Activated naive CD4-positive, alpha-beta T cell treated with anti-CD3 and anti-CD28 coated beads, Interleukin-2, amount 50 U/mL, for 72 hours (primary cell): ENCODE measurements at regions not wholly inside any gene's neighbourhood (a gene's known extent, or its start where the extent isn't known, plus 50 kb on each side); places are given as distances from the start of the nearest gene placed in this dataset.

Experiments used
- ATAC-seq, 2 donors: fragments of 150-1000 bp; cut with Tn5 transposase; 2 replicates each; pipeline ENCODE4 v1.10.0; 2021; ENCODE audit warnings: mild to moderate bottlenecking in 2 of 2, moderate library complexity in 2 of 2
- DNase-seq, 2 donors: peaks; one replicate each; pipeline ENCODE4 v3.0.0; 2021 to 2022; ENCODE audit warnings: low spot score in 2 of 2
- H3K27ac Mint-ChIP-seq, 2 donors: one replicate each; pipeline ENCODE4 v1.8.0; 2022; ENCODE audit warnings: mild to moderate bottlenecking in 2 of 2, mixed read lengths in 2 of 2
- H3K36me3 Mint-ChIP-seq, 2 donors: one replicate each; pipeline ENCODE4 v1.8.0; 2022; ENCODE audit warnings: mixed read lengths in 2 of 2
- H3K9me3 Mint-ChIP-seq, 2 donors: one replicate each; pipeline ENCODE4 v1.8.0; 2022; ENCODE audit warnings: mixed read lengths in 2 of 2

DNA sequence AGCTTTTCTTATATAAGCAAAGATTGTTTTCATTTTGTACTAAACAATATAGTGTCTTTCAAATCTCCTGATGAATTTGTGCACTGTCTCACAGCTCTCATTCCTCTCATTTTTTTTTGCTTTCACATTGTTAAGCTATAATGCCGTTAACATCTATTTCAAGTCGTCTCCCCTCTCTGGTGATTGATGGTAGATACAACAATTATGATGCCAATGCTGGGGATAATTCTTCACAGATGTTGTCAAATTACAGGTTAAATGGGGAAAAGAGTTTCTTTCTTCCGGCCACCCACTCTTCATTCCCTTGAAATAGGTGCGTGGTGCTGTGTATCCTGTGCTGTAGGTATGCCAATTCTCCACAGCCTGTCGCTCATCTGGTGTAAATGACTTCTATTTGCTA lies 1053.7 kb upstream of the ZEB2 start:
- ATAC-seq (no peak), DNase-seq (no peak)
- H3K9me3 Mint-ChIP-seq, result peaks cover 11 to 14% of the 10 kb centered on the region in 2 donors
- no peak overlapping the region for H3K27ac Mint-ChIP-seq
- no peaks in the 10 kb centered on the region for H3K36me3 Mint-ChIP-seq

DNA sequence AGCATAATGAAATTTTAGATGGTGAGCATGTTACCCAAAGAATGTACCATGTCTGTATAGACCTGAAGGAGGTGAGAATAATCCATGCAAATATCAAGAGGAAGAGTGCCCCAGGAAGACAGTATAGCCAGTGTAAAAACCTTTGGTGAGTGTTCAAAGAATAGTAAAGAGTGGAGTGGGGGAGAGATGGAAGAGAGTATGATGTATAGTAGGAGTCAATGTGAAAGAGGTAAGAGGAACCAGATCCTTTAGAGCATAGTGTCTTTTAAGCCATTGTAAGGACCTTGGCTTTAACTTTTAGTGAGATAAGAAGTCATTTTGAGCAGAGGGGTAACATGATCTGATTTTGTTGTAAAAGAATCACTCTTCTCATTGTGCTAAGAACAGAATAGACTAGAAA lies 1052.3 kb upstream of the ZEB2 start:
- Mint-ChIP-seq H3K36me3 (no peaks in the 10 kb centered on the region), H3K9me3 (peaks cover 7 to 14% of the 10 kb centered on the region in 2 donors), H3K27ac (no peak overlapping the region)
- ATAC-seq (no peak), DNase-seq (no peak)

DNA sequence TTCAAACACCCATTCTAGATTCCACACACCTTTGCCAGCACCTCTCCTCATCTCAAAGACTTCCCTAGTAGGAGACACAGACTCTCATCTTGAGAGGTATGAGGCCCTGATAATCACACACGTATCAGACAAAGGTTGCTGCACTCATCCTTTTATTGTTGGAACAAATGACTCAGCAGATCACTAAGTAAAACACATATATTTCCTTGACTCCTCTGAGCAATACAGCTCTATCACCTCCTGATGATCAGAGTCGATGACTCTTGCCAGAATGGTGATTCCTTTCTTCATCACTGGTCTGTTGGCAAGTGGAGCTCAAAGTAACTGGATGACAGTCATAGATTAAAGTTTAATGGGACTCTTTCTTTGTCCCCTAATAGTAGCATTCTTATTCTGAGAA lies 1049.2 kb upstream of the ZEB2 start:
- ATAC-seq (no peak), DNase-seq (no peak)
- Mint-ChIP-seq H3K36me3 (no peaks in the 10 kb centered on the region), H3K27ac (no peak overlapping the region), H3K9me3 (peaks cover 7 to 14% of the 10 kb centered on the region in 2 donors)

DNA sequence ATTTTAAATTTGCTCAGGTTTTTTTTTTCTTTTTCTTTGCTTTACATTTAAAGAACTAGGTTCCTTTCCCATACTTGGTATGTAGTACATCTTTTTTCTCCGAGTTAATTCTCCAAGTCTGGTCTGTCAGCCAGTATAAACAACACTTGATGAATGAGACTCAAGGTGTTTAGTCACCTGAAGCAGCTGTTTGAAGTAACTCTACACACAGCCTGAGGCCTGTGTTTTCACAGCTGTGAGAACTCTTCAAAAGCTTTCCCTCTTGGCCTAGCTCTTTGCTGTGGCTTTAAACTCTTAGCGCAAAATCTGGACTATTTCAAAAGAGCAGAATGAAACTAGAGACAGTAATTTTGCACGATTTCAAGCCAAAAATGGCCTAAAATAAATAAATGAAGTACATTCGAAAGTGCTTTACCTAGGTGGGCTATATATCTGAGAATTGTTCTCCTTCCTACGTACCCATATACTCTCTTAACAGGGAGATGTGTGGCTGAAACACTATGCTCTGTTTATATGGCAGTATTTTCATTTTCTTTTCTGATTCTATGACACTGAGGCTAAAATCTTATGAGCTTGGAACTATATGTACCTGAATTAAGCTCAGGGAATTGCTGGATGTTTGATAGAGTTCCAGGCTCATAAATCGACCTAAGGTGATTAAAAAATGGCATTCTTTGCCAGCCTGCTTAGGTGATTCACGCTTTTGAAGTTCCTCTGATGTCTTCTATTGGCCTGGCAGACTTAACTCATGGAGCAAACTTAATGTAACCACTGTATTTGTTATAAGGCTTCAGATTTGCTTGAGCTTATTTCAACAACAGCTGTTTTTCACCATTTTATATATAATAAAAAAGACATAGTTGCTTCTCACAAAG lies 1044.1 kb upstream of the ZEB2 start:
- H3K9me3 Mint-ChIP-seq, result peaks cover 0 to 1% of the 10 kb centered on the region in 2 donors
- H3K36me3 Mint-ChIP-seq, result no peaks in the 10 kb centered on the region
- DNase-seq (no peak), ATAC-seq (no peak)
- H3K27ac Mint-ChIP-seq, result no peak overlapping the region

DNA sequence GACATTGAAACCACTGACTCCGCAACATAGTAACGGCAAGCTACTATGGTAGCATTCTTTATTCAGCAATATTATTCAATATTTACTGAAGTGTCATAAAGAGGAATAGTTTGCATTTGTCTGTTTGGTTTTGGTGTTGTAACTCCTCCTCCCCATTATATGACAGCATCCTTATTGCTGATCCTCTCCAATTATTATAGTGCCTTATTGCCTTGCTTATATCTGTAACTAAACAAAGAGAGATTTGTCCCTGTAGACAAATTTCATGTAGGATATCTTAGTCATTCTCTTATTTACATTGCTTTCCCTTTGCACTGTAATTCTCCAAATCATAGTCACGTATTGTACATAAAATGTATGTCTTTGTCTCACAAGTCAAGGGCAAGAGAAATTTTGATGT lies 1041.2 kb upstream of the ZEB2 start:
- ATAC-seq, result no peak
- H3K36me3 Mint-ChIP-seq, result no peaks in the 10 kb centered on the region

DNA sequence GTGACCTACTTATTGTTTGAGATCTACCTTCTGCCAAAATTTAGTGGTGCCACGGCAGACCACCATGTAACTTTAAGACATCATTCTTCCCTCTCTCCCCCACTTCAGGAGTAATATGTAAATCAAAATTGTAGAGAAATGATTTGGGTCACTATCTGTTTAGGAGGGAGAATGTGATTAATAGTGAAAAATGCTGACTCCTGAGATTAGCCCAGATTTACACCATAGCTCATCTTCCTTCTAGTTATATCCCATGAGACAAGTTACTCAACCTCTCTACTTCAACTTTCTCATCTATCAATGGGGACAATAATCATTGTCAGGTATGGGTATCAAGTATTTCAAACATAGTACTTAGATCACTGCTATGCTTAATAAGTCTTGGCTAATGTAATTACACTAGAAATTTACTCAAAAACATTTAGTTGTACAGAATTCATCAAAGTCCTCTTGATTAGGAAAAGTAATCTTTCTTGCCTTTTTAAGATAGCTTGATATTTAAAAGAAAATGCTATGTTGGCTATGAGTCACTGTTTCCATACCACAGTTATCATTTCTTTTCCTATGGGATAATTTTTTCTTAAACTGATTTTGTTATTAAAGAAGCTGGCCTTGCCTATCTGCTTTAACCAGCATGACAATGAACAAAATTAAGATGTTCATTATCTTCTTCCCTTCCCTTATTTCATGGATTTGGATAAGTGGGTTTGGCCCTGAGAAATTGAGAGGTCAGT lies 1038.9 kb upstream of the ZEB2 start:
- ATAC-seq (no peak), DNase-seq (no peak)
- Mint-ChIP-seq H3K27ac (no peak overlapping the region), H3K36me3 (no peaks in the 10 kb centered on the region), H3K9me3 (no peaks in the 10 kb centered on the region)

More for the DNA sequence above, 1041.2 kb upstream of the ZEB2 start:
- no peak overlapping the region for H3K27ac Mint-ChIP-seq
- no peaks in the 10 kb centered on the region for H3K9me3 Mint-ChIP-seq
- DNase-seq, result no peak

DNA sequence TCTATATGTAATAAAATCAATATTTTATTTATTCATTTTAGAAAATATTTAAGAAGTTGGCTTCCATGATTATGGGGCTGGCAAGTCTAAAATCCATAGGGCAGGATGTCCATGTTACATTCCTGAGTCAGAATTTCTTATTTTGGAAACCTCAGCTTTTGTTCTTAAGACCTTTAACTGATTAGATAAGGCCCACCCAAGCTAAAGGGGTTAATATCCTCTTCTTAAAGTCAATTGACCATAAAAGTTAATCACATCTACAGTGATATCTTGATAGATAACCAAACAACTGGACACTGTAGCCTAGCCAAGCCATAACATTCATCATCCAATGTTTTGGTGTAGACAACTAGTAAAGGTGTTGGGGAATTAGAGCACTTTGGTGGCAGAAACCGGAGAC lies 1035.4 kb upstream of the ZEB2 start:
- DNase-seq, result no peak
- H3K36me3 Mint-ChIP-seq, result no peaks in the 10 kb centered on the region
- ATAC-seq, result no peak
- H3K9me3 Mint-ChIP-seq, result no peaks in the 10 kb centered on the region
- H3K27ac Mint-ChIP-seq, result no peak overlapping the region

DNA sequence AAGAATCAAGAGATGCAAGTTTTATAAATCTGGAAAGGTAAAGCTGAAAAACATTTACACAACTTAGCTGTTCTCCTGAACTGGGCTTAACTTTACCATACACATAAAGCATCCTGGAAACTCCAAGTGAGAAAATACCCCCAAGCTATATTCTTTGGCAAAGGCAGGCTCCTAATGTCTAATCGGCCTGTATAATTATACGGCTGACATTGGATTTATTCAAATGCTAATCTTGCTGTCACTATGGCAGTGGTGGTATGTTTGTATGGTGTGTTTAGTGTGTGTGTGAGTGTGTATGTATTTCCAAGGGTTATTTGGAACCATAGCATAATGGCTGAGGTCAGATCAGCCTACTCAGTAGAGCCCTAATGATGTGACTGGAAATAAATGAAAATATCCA lies 1031.8 kb upstream of the ZEB2 start:
- Mint-ChIP-seq H3K27ac (no peak overlapping the region), H3K9me3 (no peaks in the 10 kb centered on the region), H3K36me3 (no peaks in the 10 kb centered on the region)
- ATAC-seq (no peak), DNase-seq (no peak)

DNA sequence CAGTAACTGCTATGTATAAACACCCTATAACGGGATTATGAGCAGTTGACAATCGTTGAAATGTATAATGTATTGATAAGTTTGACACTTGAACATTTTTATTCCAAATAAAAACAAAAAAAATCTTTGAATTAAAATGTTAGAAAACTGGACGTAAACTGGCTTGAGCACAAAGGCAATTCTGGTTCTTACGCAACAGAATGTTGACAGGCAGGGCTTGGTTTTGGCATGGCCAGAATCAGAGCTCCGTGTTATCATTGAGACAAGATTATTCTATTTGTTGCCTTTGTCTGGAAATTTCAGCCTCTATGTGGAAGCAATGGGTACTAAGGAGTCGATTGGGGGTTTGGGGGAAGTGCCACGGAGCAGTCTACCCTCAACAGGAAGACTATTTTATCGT lies 1028.6 kb upstream of the ZEB2 start:
- ATAC-seq (no peak), DNase-seq (no peak)
- H3K36me3 Mint-ChIP-seq, result no peaks in the 10 kb centered on the region
- H3K27ac Mint-ChIP-seq, result no peak overlapping the region
- no peaks in the 10 kb centered on the region for H3K9me3 Mint-ChIP-seq

DNA sequence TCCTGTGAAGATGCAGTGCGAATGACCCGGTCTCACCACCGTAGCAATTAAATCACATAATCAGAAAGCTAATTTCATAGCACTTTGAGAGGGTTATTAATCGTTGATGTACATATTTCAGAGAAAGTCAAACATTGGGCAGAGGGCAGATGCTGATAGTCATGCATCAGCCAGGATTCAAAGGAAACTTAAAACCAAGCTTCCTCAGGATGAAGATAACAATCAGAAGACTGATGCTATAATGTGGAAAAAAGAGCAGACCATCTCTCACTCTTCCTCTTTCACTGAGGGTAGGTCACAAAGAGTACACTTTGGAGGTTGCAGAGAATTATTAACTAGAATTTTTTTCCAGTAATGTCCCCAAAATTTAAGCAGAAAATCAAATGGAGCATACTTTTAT lies 1027.7 kb upstream of the ZEB2 start:
- no peak for DNase-seq
- Mint-ChIP-seq H3K27ac (no peak overlapping the region), H3K36me3 (no peaks in the 10 kb centered on the region), H3K9me3 (no peaks in the 10 kb centered on the region)
- ATAC-seq, result no peak

DNA sequence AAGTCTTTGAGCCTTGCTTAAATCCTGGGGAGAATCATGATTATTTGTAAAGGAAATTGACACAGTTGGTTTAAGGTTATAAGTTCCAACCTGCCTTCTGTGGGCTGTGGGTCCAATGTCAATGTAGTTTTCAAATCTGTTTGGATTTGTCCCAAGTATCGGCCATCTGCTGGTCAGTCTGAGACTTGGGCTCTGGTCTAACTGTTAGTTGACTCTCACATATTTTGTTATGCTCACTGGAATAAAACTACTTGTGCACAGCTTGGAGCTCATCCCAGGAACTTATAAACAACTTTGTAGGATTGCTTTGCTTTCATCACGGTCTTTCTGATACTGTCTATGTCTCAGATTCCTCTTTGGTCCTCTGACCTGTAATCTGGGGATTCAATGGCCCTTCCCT lies 1026.2 kb upstream of the ZEB2 start:
- no peaks in the 10 kb centered on the region for H3K9me3 Mint-ChIP-seq
- H3K27ac Mint-ChIP-seq, result no peak overlapping the region
- ATAC-seq (no peak), DNase-seq (no peak)
- no peaks in the 10 kb centered on the region for H3K36me3 Mint-ChIP-seq

DNA sequence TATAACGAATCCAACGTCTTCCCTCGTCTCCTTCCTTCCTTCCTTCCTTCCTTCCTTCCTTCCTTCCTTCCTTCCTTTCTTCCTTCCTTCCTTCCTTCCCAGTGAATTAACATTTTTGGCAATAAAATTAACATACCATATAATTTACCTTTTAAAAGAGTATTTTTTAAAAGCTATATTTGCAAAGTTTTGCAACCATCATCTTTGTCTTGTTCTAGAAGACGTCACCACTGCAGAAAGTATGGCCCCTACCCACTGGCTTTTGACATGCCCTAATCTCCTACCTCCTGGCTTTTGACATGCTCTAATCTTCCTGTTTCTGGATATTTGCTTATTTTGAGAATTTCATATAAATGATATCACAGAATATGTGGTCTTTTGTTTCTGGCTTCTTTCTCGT lies 1023.9 kb upstream of the ZEB2 start:
- ATAC-seq (no peak), DNase-seq (no peak)
- Mint-ChIP-seq H3K36me3 (no peaks in the 10 kb centered on the region), H3K27ac (no peak overlapping the region), H3K9me3 (no peaks in the 10 kb centered on the region)

DNA sequence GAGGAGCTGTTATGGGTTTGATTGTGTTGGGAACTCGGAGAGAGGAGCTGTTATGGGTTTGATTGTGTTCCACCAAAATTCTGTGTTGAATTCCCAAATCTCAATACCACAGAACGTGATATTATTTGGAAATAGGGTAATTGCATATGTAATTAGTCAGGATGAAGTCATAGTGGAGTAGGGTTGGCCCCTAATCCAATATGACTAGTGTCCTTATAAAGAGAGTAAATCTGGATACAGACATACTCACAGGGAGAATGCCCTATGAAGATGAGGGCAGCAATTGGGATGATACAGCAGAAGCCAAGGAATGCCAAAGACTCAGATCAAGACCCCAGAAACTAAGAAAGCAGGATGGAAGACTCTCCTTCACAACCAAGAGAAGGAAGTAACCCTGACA lies 1023.2 kb upstream of the ZEB2 start:
- DNase-seq (no peak), ATAC-seq (no peak)
- no peak overlapping the region for H3K27ac Mint-ChIP-seq
- no peaks in the 10 kb centered on the region for H3K36me3 Mint-ChIP-seq
- H3K9me3 Mint-ChIP-seq, result no peaks in the 10 kb centered on the region

DNA sequence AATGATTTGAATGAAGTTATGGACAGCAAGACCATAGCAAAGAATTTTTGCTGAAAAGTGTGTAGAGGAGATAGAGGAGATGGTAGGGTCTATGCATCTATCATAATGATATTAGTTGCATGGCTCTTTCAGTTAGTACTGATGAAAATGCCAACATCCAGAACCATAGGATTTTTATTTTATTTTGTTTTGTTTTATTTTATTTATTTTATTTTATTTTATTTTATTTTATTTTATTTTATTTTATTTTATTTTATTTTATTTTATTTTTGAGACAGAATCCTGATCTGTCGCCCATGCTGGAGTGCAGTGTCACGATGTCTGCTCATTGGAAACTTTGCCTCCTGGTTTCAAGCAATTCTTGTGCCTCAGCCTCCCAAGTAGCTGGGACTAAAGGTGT lies 1021.1 kb upstream of the ZEB2 start:
- H3K36me3 Mint-ChIP-seq, result no peaks in the 10 kb centered on the region
- ATAC-seq, result no peak

DNA sequence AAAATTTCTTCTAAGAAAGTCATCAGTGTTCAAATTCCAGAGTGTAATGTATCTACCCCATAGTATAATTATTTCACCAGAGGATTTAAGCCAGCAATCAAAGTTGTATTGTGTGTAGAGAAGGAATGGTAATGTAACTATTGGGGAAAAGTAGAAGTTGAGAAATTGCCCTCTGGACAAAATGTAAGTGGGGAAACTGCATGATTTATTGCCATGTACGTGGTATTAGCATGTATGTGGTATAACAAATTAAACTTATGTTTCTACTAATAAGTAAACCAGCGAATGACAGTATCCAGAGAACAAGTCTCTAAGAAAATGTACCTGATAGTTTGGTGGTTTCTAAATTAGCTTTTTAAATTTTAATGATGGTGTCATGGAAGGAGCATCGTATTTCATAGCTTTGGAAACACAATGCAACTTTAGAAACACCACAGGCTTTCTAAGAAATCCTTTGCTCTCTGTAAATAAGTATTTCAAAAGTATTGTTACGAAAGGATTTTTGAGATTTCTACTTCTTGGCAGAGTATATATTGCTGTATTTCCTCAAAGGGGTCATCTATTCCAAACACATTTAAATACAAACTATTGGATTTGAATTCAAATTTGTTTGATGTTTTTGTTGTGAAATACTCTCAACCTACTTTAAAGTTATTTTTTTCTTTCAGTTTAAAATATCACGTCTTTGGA lies 1018.9 kb upstream of the ZEB2 start:
- no peak overlapping the region for H3K27ac Mint-ChIP-seq
- H3K36me3 Mint-ChIP-seq, result no peaks in the 10 kb centered on the region
- DNase-seq (no peak), ATAC-seq (no peak)
- H3K9me3 Mint-ChIP-seq, result no peaks in the 10 kb centered on the region

More for the DNA sequence above, 1021.1 kb upstream of the ZEB2 start:
- DNase-seq, result no peak
- no peaks in the 10 kb centered on the region for H3K9me3 Mint-ChIP-seq
- no peak overlapping the region for H3K27ac Mint-ChIP-seq

DNA sequence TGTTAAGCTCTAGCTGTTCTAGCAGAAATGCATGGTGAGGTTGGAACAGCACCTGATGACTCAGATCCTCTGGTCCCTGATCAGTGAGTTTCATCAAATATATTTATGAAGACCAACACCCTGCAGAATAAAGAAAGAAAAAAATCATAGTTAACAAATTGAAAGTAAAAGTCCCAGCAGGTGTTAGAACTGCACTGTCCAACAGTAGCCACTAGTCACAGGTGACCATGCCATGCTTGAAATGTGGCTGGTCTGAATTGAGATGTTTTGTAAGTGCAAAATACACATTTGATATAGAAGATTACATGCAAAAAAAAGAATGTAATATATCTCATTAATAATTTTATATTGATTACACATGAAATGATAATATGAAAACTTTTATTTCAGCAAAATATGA lies 1010.7 kb upstream of the ZEB2 start:
- peaks cover 0 to 4% of the 10 kb centered on the region in 2 donors for H3K9me3 Mint-ChIP-seq
- ATAC-seq (no peak), DNase-seq (no peak)
- no peak overlapping the region for H3K27ac Mint-ChIP-seq
- H3K36me3 Mint-ChIP-seq, result no peaks in the 10 kb centered on the region

DNA sequence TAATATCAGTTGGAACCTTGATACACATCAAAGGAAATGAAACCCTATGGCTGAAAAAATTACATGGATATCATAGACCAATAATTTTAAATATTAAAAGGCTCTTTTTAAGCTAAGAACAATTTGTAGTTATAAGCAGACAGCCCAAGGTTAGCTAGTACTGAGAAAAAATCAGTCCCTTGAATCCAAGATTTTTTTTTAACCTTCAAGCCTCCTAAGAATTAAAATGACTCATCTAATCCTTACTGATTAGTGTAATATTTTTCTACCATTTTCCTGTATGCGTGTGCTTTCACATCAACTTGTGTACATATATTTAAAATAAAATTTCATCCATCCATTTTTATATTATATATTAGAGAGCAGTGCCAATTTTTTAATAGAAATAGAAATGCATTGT lies 1004.9 kb upstream of the ZEB2 start:
- Mint-ChIP-seq H3K27ac (no peak overlapping the region), H3K36me3 (peaks cover 0 to 8% of the 10 kb centered on the region in 2 donors), H3K9me3 (peaks cover 12 to 13% of the 10 kb centered on the region in 2 donors)
- no peak for DNase-seq
- no peak for ATAC-seq
